RWPE2 (cell line): ENCODE measurements at regions not wholly inside any gene's neighbourhood (a gene's known extent, or its start where the extent isn't known, plus 50 kb on each side); places are given as distances from the start of the nearest gene placed in this dataset.

Source experiments
- ATAC-seq: fragments of 200-7000 bp; cut with Tn5 transposase; 3 replicates; pipeline ENCODE4 v1.9.1; 2021; ENCODE audit warnings: low read depth
- DNase-seq: peaks from one replicate; pipeline ENCODE4 v3.0.0-alpha.2; 2020; ENCODE audit warnings: low spot score
- H3K27ac ChIP-seq: fragments of 450-650 bp; 2 replicates; pipeline ENCODE4 v1.5.1; 2017; ENCODE audit warnings: mild to moderate bottlenecking; ENCODE audit not compliant: poor library complexity, severe bottlenecking
- H3K27me3 ChIP-seq: fragments of 250-450 bp; sonication (Bioruptor Pico); 2 replicates; pipeline ENCODE4 v1.5.1; 2021; ENCODE audit warnings: mild to moderate bottlenecking, moderate library complexity; ENCODE audit not compliant: insufficient read depth, poor library complexity, severe bottlenecking
- H3K36me3 ChIP-seq: fragments of 250-450 bp; sonication (Bioruptor Pico); 2 replicates; pipeline ENCODE4 v1.5.1; 2020; ENCODE audit warnings: low read depth, mild to moderate bottlenecking, moderate library complexity
- H3K4me1 ChIP-seq: fragments of 250-450 bp; sonication (Bioruptor Pico); 2 replicates; pipeline ENCODE4 v1.5.1; 2021; ENCODE audit warnings: mild to moderate bottlenecking, moderate library complexity; ENCODE audit not compliant: insufficient read depth, poor library complexity, severe bottlenecking
- H3K4me3 ChIP-seq: fragments of 250-450 bp; sonication (Bioruptor Pico); 2 replicates; pipeline ENCODE4 v1.5.1; 2021; ENCODE audit warnings: mild to moderate bottlenecking, moderate library complexity; ENCODE audit not compliant: severe bottlenecking
- H3K9me3 ChIP-seq: fragments of 250-450 bp; sonication (Bioruptor Pico); 2 replicates; pipeline ENCODE4 v1.5.1; 2021; ENCODE audit warnings: mild to moderate bottlenecking, moderate library complexity; ENCODE audit not compliant: severe bottlenecking
- TF ChIP-seq, protein P1 (sequence below): fragments of 450-650 bp; IDR thresholded peaks from one replicate; pipeline ENCODE4 v1.5.1; 2017; ENCODE audit warnings: mild to moderate bottlenecking, moderate library complexity; ENCODE audit not compliant: poor library complexity, severe bottlenecking

DNA sequence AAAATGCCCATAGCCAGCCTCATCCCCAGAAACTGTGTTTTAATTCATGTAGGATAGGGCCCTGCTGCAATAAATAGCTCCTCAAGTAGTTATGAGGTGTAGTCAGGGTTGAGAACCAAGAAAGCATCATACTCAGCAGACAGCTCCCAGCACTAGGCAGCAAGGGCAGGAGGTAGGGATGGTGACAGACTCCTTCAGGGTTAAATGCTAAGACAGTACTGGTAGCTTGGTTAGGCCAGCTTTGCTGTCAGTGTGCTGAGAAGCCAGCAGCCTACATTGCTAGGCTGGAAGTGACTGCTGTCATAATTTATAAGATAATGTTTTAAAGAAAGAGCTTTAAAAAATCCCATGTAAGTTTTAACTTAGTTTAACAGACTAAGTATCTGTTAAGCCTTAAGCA is 113.9 kb upstream of the IMMP2L start:
- ATAC-seq (no peak), DNase-seq (no peak)
- Histone ChIP-seq H3K9me3 (no peaks in the 10 kb centered on the region), H3K27me3 (no peaks in the 10 kb centered on the region), H3K27ac (no peak overlapping the region), H3K4me3 (no peak overlapping the region), H3K36me3 (no peaks in the 10 kb centered on the region), H3K4me1 (no peaks in the 10 kb centered on the region)
- TF ChIP-seq, protein P1, sequence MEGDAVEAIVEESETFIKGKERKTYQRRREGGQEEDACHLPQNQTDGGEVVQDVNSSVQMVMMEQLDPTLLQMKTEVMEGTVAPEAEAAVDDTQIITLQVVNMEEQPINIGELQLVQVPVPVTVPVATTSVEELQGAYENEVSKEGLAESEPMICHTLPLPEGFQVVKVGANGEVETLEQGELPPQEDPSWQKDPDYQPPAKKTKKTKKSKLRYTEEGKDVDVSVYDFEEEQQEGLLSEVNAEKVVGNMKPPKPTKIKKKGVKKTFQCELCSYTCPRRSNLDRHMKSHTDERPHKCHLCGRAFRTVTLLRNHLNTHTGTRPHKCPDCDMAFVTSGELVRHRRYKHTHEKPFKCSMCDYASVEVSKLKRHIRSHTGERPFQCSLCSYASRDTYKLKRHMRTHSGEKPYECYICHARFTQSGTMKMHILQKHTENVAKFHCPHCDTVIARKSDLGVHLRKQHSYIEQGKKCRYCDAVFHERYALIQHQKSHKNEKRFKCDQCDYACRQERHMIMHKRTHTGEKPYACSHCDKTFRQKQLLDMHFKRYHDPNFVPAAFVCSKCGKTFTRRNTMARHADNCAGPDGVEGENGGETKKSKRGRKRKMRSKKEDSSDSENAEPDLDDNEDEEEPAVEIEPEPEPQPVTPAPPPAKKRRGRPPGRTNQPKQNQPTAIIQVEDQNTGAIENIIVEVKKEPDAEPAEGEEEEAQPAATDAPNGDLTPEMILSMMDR, result no peak

DNA sequence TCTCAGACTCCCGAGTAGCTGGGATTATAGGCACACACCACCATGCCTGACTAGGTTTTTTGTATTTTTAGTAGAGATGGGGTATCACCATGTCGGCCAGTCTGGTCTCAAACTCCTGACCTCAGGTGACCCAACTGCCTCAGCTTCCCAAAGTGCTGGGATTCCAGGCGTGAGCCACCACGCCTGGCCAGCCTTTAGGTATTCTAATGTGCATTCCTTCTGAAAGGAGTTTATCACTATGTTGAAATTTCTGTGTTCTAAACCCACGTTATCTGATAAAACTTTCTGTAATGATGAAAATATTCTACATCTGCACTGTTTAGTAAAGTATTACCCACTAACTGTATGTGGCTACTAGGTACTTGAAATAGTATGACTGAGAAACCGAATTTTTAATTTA is 110.6 kb upstream of the IMMP2L start:
- Histone ChIP-seq H3K4me1 (no peaks in the 10 kb centered on the region), H3K27ac (no peak overlapping the region), H3K9me3 (no peaks in the 10 kb centered on the region), H3K4me3 (no peak overlapping the region), H3K36me3 (no peaks in the 10 kb centered on the region), H3K27me3 (no peaks in the 10 kb centered on the region)
- ATAC-seq, result no peak
- TF ChIP-seq, protein P1, result no peak
- no peak for DNase-seq

GRCh38 chr7:111671927-111672326 is 109.6 kb upstream of the IMMP2L start:
- Histone ChIP-seq H3K36me3 (no peaks in the 10 kb centered on the region), H3K27me3 (no peaks in the 10 kb centered on the region), H3K4me3 (no peak overlapping the region), H3K27ac (no peak overlapping the region), H3K9me3 (no peaks in the 10 kb centered on the region), H3K4me1 (no peaks in the 10 kb centered on the region)
- TF ChIP-seq, protein P1, result no peak
- ATAC-seq (no peak), DNase-seq (no peak)

DNA sequence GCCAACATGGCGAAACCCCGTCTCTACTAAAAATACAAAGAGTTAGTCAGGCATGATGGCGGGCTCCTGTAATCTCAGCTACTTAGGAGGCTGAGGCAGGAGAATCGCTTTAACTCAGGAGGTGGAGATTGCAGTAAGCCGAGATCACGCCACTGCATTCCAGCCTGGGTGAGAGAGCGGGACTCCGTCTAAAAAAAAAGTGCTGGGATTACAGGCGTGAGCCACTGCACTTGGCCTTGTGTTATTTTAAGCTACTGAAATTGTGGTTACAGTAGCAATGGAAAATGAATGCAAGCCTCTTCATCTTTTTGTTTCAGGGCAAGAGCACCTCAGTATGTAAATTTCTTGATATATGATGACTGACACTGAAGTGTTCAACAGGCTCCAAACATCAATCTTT is 106.4 kb upstream of the IMMP2L start:
- Histone ChIP-seq H3K27me3 (no peaks in the 10 kb centered on the region), H3K4me1 (no peaks in the 10 kb centered on the region), H3K9me3 (no peaks in the 10 kb centered on the region), H3K36me3 (no peaks in the 10 kb centered on the region), H3K4me3 (no peak overlapping the region), H3K27ac (no peak overlapping the region)
- ATAC-seq (no peak), DNase-seq (no peak)
- TF ChIP-seq, protein P1, result no peak

GRCh38 chr7:111667488-111667887 is 105.2 kb upstream of the IMMP2L start:
- Histone ChIP-seq H3K27me3 (no peaks in the 10 kb centered on the region), H3K36me3 (no peaks in the 10 kb centered on the region), H3K27ac (no peak overlapping the region), H3K9me3 (no peaks in the 10 kb centered on the region), H3K4me3 (no peak overlapping the region), H3K4me1 (no peaks in the 10 kb centered on the region)
- ATAC-seq, result no peak
- DNase-seq, result no peak
- TF ChIP-seq, protein P1, result no peak
